Fibroblast of peridontal ligament (primary cell): ENCODE measurements at regions not wholly inside any gene's neighbourhood (a gene's known extent, or its start where the extent isn't known, plus 50 kb on each side); places are given as distances from the start of the nearest gene placed in this dataset.
"Not testable (repeated sequence)": the region's sequence is repeated elsewhere in the genome, so short reads cannot be mapped to it uniquely, and the experiment has no call there.

Source experiments
- DNase-seq: peaks from one replicate; pipeline ENCODE4 v3.0.0-alpha.2; 2010; ENCODE audit errors: extremely low read depth

DNA sequence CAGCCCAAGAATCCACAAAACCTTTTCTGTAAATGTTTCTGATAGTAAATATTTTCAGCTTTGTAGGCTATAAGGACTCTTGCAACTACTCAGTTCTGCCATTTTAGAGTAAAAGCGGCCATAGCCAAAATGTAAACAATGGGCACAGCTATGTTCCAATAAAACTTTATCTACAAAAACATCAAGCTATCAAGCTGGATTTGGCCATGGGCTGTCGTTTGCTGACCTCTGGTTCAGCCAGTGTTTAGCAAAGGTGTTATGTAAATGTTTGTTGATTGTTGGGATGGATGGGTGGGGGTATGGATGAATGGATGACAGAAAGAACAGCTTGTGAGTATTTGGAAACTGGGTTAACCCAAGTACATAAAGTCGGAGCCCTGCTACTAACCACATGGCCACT lies 111.1 kb upstream of the VRK1 start:
- no peak for DNase-seq

DNA sequence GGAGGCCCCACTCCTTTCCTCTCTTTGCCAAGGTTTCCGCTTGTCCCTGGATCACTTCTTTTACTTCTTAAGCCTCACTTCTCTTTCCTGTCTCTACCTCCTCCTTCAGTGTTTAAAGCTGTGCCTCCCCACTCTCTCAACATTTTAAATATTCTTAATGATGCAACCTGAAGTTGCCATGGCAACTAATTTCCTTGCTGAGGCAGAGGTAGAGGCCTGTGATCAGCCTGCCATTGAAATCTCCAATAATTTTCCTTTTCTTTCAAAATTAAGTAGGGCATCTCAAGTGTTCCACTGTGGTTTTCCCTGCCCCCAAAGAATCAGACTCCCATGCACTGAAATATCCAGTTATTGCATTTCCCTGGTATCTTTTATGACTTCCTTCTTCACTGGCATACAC lies 108.6 kb upstream of the VRK1 start:
- no peak for DNase-seq

DNA sequence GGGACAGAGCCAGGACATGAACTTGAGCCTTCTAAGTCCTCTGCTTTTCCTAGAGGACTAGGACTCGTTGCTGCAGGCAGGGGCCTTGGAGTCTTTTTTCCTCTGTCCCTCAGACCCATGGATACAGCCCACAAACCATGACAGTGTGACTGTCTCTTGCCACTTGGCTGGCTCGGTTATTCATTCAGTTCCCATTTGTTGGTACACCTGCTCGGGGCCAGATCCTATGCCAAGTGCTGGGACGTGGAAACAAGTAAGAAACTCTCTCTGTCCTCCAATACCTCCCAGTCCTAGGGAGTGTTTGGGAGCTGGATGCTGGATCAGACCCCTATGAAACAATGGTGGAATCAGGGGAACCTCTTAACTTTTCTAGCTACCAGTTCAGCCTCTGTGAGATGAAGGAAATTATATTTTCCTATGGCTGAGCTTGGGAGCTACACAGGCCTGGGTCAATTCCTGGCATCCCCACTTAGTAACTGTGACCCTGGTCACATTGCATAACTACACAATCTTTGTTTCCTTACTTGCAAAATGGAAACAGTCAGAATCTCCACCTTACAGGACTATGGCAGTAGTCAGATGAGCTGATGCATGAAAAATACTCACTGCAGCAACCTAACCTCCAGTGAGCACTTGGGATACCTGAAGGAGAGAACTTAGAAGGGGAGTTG lies 106.3 kb upstream of the VRK1 start:
- DNase-seq: no peak

DNA sequence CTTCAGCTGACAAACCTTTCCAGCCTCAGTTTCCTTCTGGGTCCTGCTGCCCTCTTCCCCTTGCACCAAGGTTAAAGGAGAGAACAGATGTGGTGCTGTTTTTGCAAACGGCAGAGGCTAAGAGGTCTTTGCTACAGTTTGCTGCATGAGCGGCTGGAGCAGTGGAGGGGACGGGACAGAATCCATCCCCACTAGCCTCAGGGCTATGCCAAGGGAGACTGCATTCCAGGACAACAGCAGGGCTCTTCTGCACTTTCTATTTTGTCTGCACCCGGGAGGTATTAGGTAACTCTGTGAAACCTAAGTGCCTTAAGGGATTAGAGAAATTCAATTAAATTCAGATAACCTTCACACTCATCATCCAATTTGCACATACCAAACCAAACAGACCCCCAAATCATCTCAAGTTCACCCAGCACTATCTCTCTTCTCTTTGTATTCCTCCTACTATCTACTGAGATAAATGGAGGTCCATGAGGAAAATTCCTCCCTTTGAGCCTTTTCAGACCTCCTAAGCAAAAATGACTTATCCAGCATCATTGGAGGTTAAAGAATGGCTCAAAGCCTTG lies 103.8 kb upstream of the VRK1 start:
- DNase-seq: no peak

DNA sequence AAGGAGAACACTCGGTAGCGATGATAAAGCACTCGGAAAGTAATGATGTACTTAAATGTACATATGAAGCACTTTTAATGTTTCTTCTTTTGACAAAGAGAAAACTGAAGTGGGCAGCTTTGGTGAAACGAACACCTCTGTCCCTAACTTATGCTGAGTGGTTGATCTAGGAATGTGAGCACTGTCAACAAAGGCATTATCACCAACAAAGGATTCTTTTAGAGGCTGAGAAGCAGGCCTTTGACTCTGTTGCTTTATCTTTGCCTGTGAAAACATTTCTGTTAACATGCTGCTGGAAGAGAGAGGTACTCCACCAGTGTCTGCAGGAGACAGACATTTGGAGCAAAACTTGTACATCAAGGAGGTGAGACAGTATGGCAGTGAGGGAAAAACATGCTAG lies 103.2 kb upstream of the VRK1 start:
- no peak for DNase-seq

DNA sequence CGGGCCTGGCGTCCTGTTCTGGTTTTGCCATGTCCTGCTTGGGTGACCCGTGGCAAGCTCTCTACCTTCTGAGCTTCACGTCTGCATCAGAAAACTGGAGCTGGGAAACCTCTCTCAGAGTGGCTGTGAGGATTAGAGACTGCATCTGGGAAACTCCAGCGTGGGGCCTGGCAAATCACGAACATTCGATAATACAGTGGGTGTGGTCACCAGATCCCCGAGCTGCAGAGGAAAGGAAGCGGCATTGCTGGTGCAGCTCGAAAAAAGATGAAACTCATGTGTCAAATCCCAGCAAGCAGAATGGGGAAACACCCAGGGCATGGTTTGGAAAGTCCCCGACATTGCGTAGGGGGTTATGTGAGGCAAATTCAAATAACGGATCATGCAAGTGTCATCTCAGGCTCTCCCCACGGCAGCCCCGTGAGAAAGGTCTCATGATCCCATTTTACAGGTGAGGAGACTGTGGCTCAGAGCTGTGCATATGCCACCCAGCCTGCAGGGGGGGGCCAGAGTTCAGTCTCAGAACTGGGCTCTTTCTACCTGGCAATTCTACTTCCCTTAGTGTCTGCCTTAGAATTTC lies 98.1 kb upstream of the VRK1 start:
- no peak for DNase-seq

DNA sequence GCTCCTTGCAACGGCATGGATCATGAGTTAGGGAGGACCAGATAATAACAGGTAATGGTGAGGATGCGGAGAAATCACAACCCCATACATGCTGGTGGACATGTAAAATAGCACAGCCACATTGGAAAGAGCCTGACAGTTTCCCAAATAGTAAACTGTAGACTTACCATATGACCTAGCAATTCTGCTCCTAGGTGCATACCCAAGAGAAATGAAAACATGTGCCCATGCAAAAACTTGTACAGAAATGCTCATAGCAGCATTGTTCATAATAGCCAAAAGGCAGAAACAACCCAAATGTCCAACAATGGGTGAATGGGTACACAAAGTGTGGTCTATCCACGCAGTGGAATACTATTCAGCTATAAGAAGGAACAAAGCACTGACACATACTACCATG lies 97.5 kb upstream of the VRK1 start:
- DNase-seq: no peak

DNA sequence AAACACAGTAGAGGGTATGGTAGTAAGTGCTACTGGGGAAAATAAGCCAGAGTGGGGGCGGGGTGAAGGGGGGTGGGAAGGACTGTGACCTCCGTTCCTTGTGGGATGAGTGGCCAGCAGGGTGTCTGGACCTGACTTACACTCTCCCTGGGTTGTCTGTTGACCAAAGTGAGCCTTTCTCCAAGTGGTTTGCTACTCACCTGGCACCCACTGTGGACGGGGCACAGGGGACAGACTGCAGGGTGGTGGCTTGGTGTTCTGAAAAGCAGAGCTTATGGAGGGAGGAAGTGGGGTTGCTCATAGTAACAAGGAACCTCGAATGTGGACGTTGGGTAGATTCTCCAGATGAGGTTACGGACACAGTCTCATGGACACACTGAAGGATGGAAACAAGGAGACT lies 94.4 kb upstream of the VRK1 start:
- DNase-seq: no peak

DNA sequence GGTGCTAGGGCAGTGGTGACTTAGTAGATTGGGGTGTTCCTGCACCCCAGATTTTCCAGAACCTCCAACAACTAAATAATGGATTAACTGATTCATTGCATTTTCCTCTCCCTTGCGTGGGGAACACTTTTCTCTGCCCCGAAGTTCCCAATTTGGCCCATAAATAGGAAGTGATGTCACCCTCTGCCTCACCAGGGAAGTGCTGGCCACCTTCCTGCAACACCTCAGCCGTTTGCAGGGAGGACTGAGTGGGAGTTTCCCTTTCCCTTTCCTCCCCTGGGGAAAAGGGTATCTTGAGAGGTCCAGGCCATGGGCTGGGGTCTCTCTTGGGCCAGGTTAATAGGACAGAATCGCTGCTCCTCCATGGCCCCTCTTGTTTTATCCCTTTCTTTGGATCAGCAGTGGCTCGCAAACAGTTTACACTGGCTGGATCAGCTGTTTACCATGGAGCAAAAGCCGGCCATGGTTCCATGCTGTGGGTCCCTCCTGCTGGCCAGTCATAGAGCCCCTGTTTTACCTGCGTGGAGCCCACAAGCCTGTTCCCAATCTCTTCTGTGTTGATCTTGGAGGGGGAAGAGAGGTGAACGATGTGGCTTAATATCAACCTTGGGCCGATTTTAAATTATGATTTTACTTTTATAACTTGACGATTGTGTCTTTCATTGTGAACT lies 91.6 kb upstream of the VRK1 start:
- no peak for DNase-seq

DNA sequence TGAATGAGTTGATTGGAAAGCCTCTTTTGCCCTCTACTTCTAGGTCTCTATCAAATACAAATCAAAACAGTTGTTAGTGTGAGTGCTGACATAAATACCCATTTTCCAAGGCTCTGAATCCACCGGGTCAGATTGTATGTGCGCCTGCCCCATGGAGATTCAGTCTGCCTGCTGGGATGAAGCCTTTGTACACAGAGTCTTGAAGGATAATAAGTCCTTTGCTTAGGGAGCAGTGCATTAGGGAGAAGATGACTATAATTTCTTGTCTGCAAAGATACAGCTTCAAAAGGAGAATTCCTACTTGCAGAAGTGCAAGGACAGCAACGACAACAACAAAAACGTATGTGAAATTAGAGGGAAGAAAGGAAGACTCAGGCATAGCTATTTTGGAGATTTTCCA lies 90.3 kb upstream of the VRK1 start:
- no peak for DNase-seq

DNA sequence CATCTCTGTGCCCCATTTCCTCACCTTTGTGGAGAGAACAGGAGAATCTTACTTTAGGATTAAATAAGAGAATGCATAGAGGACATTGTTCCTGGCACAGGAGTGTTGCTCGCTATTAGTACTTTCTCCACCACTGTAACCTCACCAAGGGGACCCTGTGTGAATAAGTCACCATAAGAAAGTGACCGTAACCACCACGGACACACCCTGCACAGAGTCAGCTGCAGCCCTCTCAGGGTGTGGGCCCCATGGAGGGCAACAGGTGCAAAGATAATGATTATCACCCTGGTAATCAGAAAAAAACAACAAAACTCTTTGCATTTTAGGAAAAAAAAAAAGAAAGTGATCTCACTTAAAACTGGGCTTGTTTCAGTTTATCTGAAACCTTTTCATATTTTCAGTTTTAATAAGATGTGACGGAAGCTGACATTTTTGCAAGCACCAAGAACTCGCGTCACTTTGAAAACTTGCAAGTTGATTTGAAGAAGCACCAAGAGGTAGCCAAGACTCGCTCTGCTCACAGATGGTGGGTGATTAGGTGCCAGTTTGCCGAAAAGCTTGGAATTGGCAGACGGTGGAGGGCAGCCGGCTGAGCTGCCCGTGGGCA lies 87.0 kb upstream of the VRK1 start:
- no peak for DNase-seq

DNA sequence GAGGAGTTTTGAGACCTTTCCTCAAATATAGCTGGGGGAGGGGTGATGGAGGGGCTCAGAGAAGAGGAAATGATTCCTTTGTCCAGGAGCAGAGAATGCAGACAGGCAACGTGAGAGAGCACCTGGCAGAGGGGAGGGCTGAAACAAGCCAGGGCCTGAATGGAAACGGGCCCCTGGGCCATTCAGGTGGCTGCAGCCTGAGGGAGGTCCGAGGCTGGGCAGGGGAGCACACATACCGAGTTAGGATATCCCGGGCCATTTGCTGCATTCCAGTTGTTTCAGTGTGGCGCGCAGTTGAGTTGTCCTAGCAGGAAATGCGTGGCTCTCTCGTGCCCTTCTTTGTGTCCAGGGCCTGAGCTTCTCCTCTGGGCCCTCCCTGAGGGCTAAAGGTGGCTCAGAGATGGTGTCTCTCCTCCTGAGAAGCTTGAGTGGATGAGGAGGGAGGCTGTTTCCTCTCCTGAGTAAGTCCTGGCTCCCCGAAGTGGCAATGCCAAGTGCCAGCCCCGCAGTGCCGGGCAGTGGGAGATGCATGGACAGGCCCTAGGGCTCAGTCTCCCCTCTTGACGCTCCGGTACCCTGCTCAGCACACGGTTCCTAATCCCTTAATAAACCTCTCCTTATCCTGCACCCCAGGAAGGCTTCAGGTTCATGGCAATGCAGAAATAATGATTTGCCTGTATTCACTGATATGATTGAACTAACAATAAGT lies 85.5 kb upstream of the VRK1 start:
- no peak for DNase-seq

DNA sequence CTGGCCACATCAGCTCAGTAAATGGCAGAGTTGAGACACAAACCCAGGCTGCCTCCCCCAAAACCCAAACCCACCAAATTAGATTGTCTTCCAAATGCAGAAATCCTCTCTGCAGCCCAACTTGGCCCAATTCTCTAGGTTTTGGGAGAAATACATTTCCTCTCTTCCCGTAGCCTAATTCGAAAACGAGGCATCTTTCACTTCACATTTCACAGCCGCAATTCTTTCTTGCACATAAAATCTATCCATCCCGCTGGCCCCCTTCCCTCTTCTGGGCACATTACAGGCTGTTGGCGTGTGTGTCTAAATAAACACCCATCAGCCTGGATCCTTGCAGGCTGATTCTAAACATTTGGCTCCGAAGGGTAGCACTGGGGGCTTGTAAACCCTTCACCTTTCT lies 83.8 kb upstream of the VRK1 start:
- DNase-seq: no peak

DNA sequence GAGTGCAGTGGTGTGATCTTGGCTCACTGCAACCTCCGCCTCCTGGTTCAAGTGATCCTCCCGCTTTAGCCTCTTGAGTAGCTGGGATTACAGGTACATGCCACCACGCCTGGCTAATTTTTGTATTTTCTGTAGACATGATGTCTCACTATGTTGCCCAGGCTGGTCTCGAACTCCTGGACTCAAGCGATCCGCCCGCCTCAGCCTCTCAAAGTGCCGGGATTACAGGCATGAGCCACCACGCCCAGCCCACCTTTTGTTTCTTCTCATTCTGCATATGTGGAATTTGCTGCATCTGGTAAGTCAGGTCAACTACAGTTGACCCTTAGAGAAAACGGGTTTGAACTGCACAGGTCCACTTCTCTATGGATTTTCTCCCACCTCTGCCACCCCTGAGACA lies 82.6 kb upstream of the VRK1 start:
- DNase-seq: not testable (repeated sequence)

DNA sequence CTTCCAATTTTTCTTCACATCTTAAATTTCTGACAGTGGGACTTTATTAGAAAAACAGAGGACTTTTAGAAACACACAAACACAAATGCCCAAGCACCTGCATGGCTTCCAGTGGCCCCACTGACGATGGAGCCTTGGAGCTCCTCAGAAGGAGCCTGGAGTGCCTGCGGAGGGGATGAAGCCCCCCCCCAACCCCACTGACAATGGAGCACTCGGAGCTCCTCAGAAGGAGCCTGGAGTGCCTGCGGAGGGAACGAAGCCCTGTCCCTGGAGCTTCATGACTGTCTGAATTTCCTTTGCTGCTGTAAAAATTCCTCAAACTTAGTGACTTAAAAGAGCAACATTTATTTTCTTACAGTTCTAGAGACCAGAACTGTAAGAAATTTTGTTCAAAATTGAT lies 80.1 kb upstream of the VRK1 start:
- no peak for DNase-seq

DNA sequence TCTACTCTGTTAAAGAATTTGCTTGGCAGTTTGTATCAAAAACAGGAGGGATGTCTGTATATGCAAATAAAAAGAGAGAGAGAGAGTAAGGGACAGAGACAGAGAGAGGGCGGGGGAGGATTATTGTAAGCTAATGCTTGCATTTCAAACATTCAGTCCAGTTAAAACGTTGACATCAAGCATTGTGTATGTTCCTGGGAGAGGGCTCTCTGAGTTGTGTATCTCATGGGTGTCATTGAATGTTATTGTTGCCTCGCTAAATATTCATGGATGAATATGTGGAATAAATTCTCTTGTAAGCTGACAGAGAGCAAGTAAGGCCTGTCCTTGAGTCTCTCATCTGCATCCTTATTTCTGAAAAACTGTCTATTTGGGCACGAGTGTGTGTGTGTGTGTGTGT lies 78.8 kb upstream of the VRK1 start:
- DNase-seq: no peak

DNA sequence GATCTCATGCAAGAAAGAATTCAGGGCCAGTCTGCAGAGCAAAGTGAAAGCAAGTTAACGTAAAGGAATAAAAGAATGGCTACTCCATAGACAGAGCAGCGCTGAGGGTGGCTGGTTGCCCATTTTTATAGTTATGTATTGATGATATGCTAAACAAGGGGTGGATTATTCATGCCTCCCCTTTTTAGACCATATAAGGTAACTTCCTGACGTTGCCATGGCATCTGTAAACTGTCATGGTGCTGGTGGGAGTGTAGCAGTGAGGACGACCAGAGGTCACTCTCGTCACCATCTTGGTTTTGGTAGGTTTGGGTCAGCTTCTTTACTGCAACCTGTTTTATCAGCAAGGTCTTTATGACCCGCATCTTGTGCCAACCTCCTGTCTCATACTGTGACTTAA lies 76.5 kb upstream of the VRK1 start:
- DNase-seq: not testable (repeated sequence)

DNA sequence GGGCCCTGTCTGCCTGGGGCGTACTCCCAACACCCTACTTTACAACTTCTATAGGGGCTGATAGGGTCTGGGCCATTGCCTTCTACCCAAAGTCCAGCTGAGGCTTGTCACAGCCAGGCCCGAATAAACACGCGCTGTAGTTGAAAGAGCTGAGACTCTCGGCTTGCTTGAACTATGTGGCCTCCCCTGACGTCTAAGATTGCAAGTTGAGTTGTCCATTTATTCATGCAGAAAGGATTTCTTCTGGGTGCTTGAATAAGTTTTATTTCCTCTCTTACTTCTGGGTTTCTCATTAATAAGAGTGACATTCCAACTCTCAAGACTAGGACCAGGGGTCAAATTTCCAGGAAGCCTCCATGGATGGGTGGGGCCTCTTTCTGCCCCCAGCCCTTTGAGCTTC lies 74.4 kb upstream of the VRK1 start:
- DNase-seq: no peak

DNA sequence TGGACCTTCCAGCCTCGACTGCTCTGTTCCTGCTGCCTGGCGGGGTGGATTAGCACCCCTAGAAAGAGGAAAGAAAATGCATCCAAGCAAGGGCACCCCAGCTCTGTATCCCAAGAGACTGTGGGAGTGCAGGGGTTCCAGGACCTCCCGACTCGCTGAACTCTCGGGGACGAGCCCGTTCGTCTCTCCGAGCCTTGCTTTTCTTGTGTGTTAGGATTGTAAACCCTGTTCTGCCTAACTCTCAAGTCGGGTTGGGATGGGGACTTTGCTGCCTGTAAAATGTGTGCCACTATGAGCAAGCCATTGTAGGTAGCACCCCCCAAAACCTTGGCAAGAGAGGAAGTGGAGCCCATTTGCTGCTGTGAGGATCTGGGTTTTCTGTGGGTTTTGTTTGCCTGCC lies 73.2 kb upstream of the VRK1 start:
- no peak for DNase-seq

DNA sequence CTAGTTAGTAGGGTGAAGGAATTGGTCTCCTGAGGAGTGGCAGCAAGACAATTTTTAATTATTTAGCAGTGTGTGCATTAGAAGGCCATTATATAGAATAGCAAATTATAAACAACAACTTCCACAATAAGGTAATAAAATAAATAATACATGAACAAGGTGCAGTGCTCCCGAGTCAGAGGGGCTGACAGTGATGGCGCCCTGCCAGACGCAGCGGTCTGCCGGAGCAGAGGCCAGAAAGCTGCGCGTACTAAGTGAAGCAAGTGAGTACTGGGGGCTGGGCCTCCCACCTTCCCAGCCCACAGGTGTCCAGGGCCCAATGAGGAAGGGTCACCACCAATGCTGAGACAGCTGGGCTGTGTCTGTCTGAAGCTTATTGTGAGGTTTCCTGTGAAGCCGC lies 72.0 kb upstream of the VRK1 start:
- no peak for DNase-seq

DNA sequence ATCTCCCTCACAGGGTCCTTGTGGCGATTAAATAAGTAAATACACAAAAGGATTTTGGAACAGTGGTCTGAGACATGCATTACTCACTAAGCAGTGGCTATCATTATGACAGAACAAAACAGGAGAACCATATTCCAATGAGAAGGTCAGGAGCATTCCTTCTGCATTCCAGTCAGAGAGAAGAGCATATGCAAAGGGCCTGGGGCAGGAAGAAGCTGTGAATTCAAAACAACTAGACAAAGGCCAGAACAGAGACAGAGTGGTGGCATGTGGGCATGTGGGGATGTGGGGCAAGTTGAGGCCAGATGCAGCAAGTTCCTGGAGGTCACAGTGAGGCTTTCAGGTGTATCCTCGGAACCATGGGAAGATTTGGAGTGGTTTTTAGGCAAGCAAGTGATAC lies 70.1 kb upstream of the VRK1 start:
- no peak for DNase-seq

DNA sequence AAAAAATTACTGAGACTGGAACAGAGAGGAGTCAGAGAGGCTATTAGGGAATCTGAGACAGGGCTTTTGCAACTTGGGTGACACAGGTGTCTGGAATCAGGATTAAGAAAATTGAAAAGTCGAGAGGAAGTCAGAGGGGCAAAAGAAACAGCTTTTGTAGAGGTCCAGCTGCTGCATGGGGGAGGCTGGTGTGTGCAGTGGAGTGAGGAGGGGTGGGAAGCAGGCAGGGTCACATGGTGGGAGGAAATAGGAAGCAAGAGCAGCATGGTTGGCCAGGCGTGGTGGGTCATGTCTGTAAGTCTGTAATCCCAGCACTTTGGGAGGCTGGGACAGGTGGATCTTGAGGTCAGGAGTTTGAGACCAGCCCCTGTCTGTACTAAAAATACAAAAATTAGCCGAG lies 69.7 kb upstream of the VRK1 start:
- DNase-seq: no peak
